GM12892 (cell line): ENCODE measurements at regions not wholly inside any gene's neighbourhood (a gene's known extent, or its start where the extent isn't known, plus 50 kb on each side); places are given as distances from the start of the nearest gene placed in this dataset.

Experiments used
- DNase-seq: peaks from one replicate; pipeline ENCODE4 v3.0.0; 2011; ENCODE audit not compliant: insufficient read length
- FAIRE-seq: peaks from 2 replicates; lab custom pipeline; 2011; peaks lifted over from hg19 to GRCh38; lab: Jason Lieb, UNC
- POLR2A ChIP-seq: IDR thresholded peaks from 2 replicates; pipeline ENCODE4 v1.6.1; 2011; ENCODE audit warnings: low read depth, low read length, control low read depth
- POLR2AphosphoS5 ChIP-seq: IDR thresholded peaks from 2 replicates; pipeline ENCODE4 v1.6.1; 2011; ENCODE audit warnings: low read depth, low read length, control low read depth
- TAF1 ChIP-seq: IDR thresholded peaks from 2 replicates; pipeline ENCODE4 v1.6.1; 2011; ENCODE audit warnings: low read depth, mild to moderate bottlenecking, control low read depth, low read length, borderline replicate concordance

- DNase-seq, result no peak
- TF ChIP-seq POLR2A (no peak), POLR2AphosphoS5 (no peak), TAF1 (no peak)
- no peak for FAIRE-seq
Observed at GRCh38 chr13:94829837-94830365, 117.6 kb upstream of the SOX21 start.

GRCh38 chr13:94829185-94829836, 117.0 kb upstream of the SOX21 start:
- DNase-seq (no peak), FAIRE-seq (no peak)

GRCh38 chr13:94827566-94827965, 115.2 kb upstream of the SOX21 start:
- FAIRE-seq (no peak), DNase-seq (no peak)
- no peak for TF ChIP-seq TAF1
- TF ChIP-seq POLR2AphosphoS5, result no peak
- TF ChIP-seq POLR2A, result no peak

More at GRCh38 chr13:94829185-94829836, 117.0 kb upstream of the SOX21 start:
- TF ChIP-seq TAF1 (no peak), POLR2A (no peak), POLR2AphosphoS5 (no peak)

GRCh38 chr13:94825507-94825906, 113.2 kb upstream of the SOX21 start:
- FAIRE-seq (no peak), DNase-seq (no peak)
- TF ChIP-seq TAF1 (no peak), POLR2AphosphoS5 (no peak), POLR2A (no peak)

- TF ChIP-seq POLR2A (no peak), TAF1 (no peak), POLR2AphosphoS5 (no peak)
- no peak for FAIRE-seq
- DNase-seq, result no peak
Observed at GRCh38 chr13:94824601-94825000, 112.3 kb upstream of the SOX21 start.

- FAIRE-seq (no peak), DNase-seq (no peak)
- no peak for TF ChIP-seq TAF1
- TF ChIP-seq POLR2AphosphoS5, result no peak
- no peak for TF ChIP-seq POLR2A
Observed at GRCh38 chr13:94822356-94822755, 110.0 kb upstream of the SOX21 start.

GRCh38 chr13:94816256-94816655, 103.9 kb upstream of the SOX21 start:
- no peak for TF ChIP-seq POLR2AphosphoS5
- TF ChIP-seq POLR2A, result no peak
- no peak for TF ChIP-seq TAF1
- FAIRE-seq, result no peak
- DNase-seq, result no peak

- no peak for FAIRE-seq
Observed at GRCh38 chr13:94813920-94814475, 101.7 kb upstream of the SOX21 start.

GRCh38 chr13:94811753-94812152, 99.4 kb upstream of the SOX21 start:
- no peak for FAIRE-seq
- DNase-seq, result no peak
- TF ChIP-seq POLR2AphosphoS5 (no peak), POLR2A (no peak), TAF1 (no peak)

More at GRCh38 chr13:94813920-94814475, 101.7 kb upstream of the SOX21 start:
- DNase-seq, result peak; percentile 3
- TF ChIP-seq TAF1 (no peak), POLR2A (no peak)

- no peak for TF ChIP-seq TAF1
- TF ChIP-seq POLR2AphosphoS5, result no peak
- no peak for TF ChIP-seq POLR2A
- FAIRE-seq (no peak), DNase-seq (no peak)
Observed at GRCh38 chr13:94800423-94800822, 88.1 kb upstream of the SOX21 start.

- DNase-seq, result no peak
- no peak for TF ChIP-seq TAF1
- TF ChIP-seq POLR2A, result no peak
- no peak for TF ChIP-seq POLR2AphosphoS5
- no peak for FAIRE-seq
Observed at GRCh38 chr13:94799299-94799698, 87.0 kb upstream of the SOX21 start.

GRCh38 chr13:94798738-94799137, 86.4 kb upstream of the SOX21 start:
- TF ChIP-seq TAF1, result no peak
- no peak for TF ChIP-seq POLR2AphosphoS5
- TF ChIP-seq POLR2A, result no peak
- FAIRE-seq, result no peak
- no peak for DNase-seq
